A204.1 (cell line): ENCODE measurements at regions not wholly inside any gene's neighbourhood (a gene's known extent, or its start where the extent isn't known, plus 50 kb on each side); places are given as distances from the start of the nearest gene placed in this dataset.

Experiments used
- FAIRE-seq: peaks from 2 replicates; lab custom pipeline; 2012; peaks lifted over from hg19 to GRCh38; lab: Jason Lieb, UNC

GRCh38 chr2:217749008-217749407, 253.8 kb downstream of the TNS1 start:
- no peak for FAIRE-seq

- FAIRE-seq, result no peak
Measured at GRCh38 chr2:217746808-217747207, 256.0 kb downstream of the TNS1 start.

GRCh38 chr2:217743966-217744761, 258.6 kb downstream of the TNS1 start:
- FAIRE-seq, result no peak

GRCh38 chr2:217743407-217743806, 259.4 kb downstream of the TNS1 start:
- FAIRE-seq, result no peak

- no peak for FAIRE-seq
Measured at GRCh38 chr2:217742841-217743240, 260.0 kb downstream of the TNS1 start.

GRCh38 chr2:217742276-217742675, 260.5 kb downstream of the TNS1 start:
- FAIRE-seq, result no peak

- FAIRE-seq, result no peak
Measured at GRCh38 chr2:217741381-217741955, 261.3 kb downstream of the TNS1 start.

- FAIRE-seq, result no peak
Measured at GRCh38 chr2:217740756-217741155, 262.0 kb downstream of the TNS1 start.

- FAIRE-seq, result no peak
Measured at GRCh38 chr2:217740178-217740577, 262.6 kb downstream of the TNS1 start.

GRCh38 chr2:217739741-217740140, 263.1 kb downstream of the TNS1 start:
- no peak for FAIRE-seq

- FAIRE-seq, result no peak
Measured at GRCh38 chr2:217738061-217738460, 264.7 kb downstream of the TNS1 start.

GRCh38 chr2:217736776-217737550, 265.8 kb downstream of the TNS1 start:
- no peak for FAIRE-seq

GRCh38 chr2:217735899-217736298, 266.9 kb downstream of the TNS1 start:
- FAIRE-seq, result no peak

GRCh38 chr2:217735034-217735433, 267.8 kb downstream of the TNS1 start:
- FAIRE-seq, result no peak

- no peak for FAIRE-seq
Measured at GRCh38 chr2:217733461-217733860, 269.3 kb downstream of the TNS1 start.

- no peak for FAIRE-seq
Measured at GRCh38 chr2:217732992-217733391, 269.8 kb downstream of the TNS1 start.

GRCh38 chr2:217731805-217732204, 271.0 kb downstream of the TNS1 start:
- FAIRE-seq, result no peak

- FAIRE-seq, result no peak
Measured at GRCh38 chr2:217729421-217730053, 273.3 kb downstream of the TNS1 start.

GRCh38 chr2:217727801-217728200, 275.0 kb downstream of the TNS1 start:
- FAIRE-seq, result no peak

- FAIRE-seq, result no peak
Measured at GRCh38 chr2:217725409-217725808, 277.4 kb downstream of the TNS1 start.

GRCh38 chr2:217724471-217724870, 278.3 kb downstream of the TNS1 start:
- FAIRE-seq, result no peak

- FAIRE-seq, result no peak
Measured at GRCh38 chr2:217723981-217724380, 278.8 kb downstream of the TNS1 start.
